Transverse colon (tissue), 3 donors: ENCODE measurements at regions not wholly inside any gene's neighbourhood (a gene's known extent, or its start where the extent isn't known, plus 50 kb on each side); places are given as distances from the start of the nearest gene placed in this dataset.

Source experiments
- CTCF ChIP-seq, 5 experiments: fragments of 200-600 bp in 3 of 5; fragments of 450-650 bp in 2 of 5; sonication (generic) in 3 of 5; IDR thresholded peaks; 1 replicate in 2 of 5; 2 replicates in 3 of 5; pipeline ENCODE4 v1.5.1; 2016 to 2017; ENCODE audit warnings: antibody characterized with exemption in 5 of 5, inconsistent platforms in 3 of 5, mild to moderate bottlenecking in 2 of 5, moderate library complexity in 1 of 5
- POLR2A ChIP-seq: fragments of 450-650 bp; IDR thresholded peaks from one replicate; pipeline ENCODE4 v1.6.1; 2016; ENCODE audit warnings: antibody characterized with exemption, mild to moderate bottlenecking, moderate library complexity

GRCh38 chr1:87174724-87175245, 153.9 kb upstream of the LMO4 start:
- TF ChIP-seq POLR2A (no peak), CTCF (IDR thresholded peaks at IDR 0.05) (no peak)
